HG02759 (cell line): ENCODE measurements at regions not wholly inside any gene's neighbourhood (a gene's known extent, or its start where the extent isn't known, plus 50 kb on each side); places are given as distances from the start of the nearest gene placed in this dataset.

Experiments
- ATAC-seq: cut with Tn5 transposase; IDR thresholded peaks from one replicate; pipeline ENCODE4 v1.9.1; 2021; ENCODE audit warnings: mild to moderate bottlenecking, moderate library complexity; ENCODE audit not compliant: unreplicated experiment

GRCh38 chr13:107295416-107296140, 727.6 kb upstream of the ARGLU1 start:
- ATAC-seq, result no peak

GRCh38 chr13:107293924-107294323, 726.0 kb upstream of the ARGLU1 start:
- no peak for ATAC-seq

- ATAC-seq, result no peak
Observed at GRCh38 chr13:107291875-107292274, 723.9 kb upstream of the ARGLU1 start.

- no peak for ATAC-seq
Observed at GRCh38 chr13:107289540-107289939, 721.6 kb upstream of the ARGLU1 start.

GRCh38 chr13:107284173-107284572, 716.2 kb upstream of the ARGLU1 start:
- ATAC-seq, result no peak

- ATAC-seq, result no peak
Observed at GRCh38 chr13:107277911-107278310, 710.0 kb upstream of the ARGLU1 start.

GRCh38 chr13:107276936-107277335, 709.0 kb upstream of the ARGLU1 start:
- no peak for ATAC-seq

GRCh38 chr13:107275945-107276614, 708.1 kb upstream of the ARGLU1 start:
- no peak for ATAC-seq

GRCh38 chr13:107275312-107275711, 707.4 kb upstream of the ARGLU1 start:
- no peak for ATAC-seq

GRCh38 chr13:107271227-107271626, 703.3 kb upstream of the ARGLU1 start:
- ATAC-seq, result no peak

GRCh38 chr13:107266657-107267056, 698.7 kb upstream of the ARGLU1 start:
- ATAC-seq, result no peak

GRCh38 chr13:107258599-107259187, 690.8 kb upstream of the ARGLU1 start:
- no peak for ATAC-seq

- no peak for ATAC-seq
Observed at GRCh38 chr13:107254392-107254791, 686.5 kb upstream of the ARGLU1 start.

- ATAC-seq, result no peak
Observed at GRCh38 chr13:107252428-107252827, 684.5 kb upstream of the ARGLU1 start.

- ATAC-seq, result no peak
Observed at GRCh38 chr13:107252021-107252420, 684.1 kb upstream of the ARGLU1 start.

- no peak for ATAC-seq
Observed at GRCh38 chr13:107251341-107251740, 683.4 kb upstream of the ARGLU1 start.

GRCh38 chr13:107250628-107251027, 682.7 kb upstream of the ARGLU1 start:
- no peak for ATAC-seq

- ATAC-seq, result no peak
Observed at GRCh38 chr13:107244241-107244640, 676.3 kb upstream of the ARGLU1 start.

- ATAC-seq, result no peak
Observed at GRCh38 chr13:107242138-107242537, 674.2 kb upstream of the ARGLU1 start.

- no peak for ATAC-seq
Observed at GRCh38 chr13:107241381-107241780, 673.4 kb upstream of the ARGLU1 start.

GRCh38 chr13:107239213-107239612, 671.3 kb upstream of the ARGLU1 start:
- ATAC-seq, result no peak
